A549 (cell line): ENCODE measurements at regions not wholly inside any gene's neighbourhood (a gene's known extent, or its start where the extent isn't known, plus 50 kb on each side); places are given as distances from the start of the nearest gene placed in this dataset.

Source experiments
- ATAC-seq, 2 experiments: fragments of 200-7000 bp in 1 of 2; fragments of >200 bp in 1 of 2; cut with Nextera tagmentation in 1 of 2; cut with Tn5 transposase in 1 of 2; 3 replicates each; pipeline versions ENCODE4 v1.8.0 to v1.9.1; 2018 to 2020; ENCODE audit warnings: mild to moderate bottlenecking in 1 of 2, moderate library complexity in 1 of 2
- CTCF ChIA-PET: fragments of 300-600 bp; sonication (Branson Sonifier 250); formaldehyde crosslinking; extraction: SDS; loops from one replicate; lab custom pipeline; 2021; ENCODE audit warnings: antibody characterized with exemption, inconsistent platforms; lab: Yijun Ruan, JAX
- POLR2A ChIA-PET: fragments of 350-600 bp; formaldehyde crosslinking; extraction: SDS; loops from one replicate; lab custom pipeline; 2021; ENCODE audit warnings: antibody characterized with exemption, inconsistent platforms; lab: Yijun Ruan, JAX
- DNase-seq, 2 experiments: peaks; one replicate each; pipeline versions ENCODE4 v3.0.0 to v3.0.0-alpha.2; 2011 to 2016; ENCODE audit warnings: low read depth in 1 of 2, low spot score in 1 of 2
- FAIRE-seq: peaks from 2 replicates; lab custom pipeline; 2011; peaks lifted over from hg19 to GRCh38; lab: Jason Lieb, UNC
- H3K27ac ChIP-seq, 2 experiments: fragments of >200 bp; sonication (Bioruptor Twin); formaldehyde crosslinking; 3 replicates each; pipeline ENCODE4 v1.5.1; 2016 to 2017
- H3K4me1 ChIP-seq: fragments of >200 bp; sonication (Bioruptor Twin); formaldehyde crosslinking; 3 replicates; pipeline ENCODE4 v1.6.1; 2016
- H3K4me2 ChIP-seq: fragments of >200 bp; sonication (Bioruptor Twin); formaldehyde crosslinking; 3 replicates; pipeline ENCODE4 v1.6.1; 2016
- H3K4me3 ChIP-seq: fragments of >200 bp; sonication (Bioruptor Twin); formaldehyde crosslinking; 3 replicates; pipeline ENCODE4 v1.5.1; 2016
- H3K9me3 ChIP-seq: fragments of >200 bp; sonication (Bioruptor Twin); formaldehyde crosslinking; 3 replicates; pipeline ENCODE4 v1.6.1; 2016
- CBX8 ChIP-seq: fragments of 200-600 bp; sonication (generic); IDR thresholded peaks from 2 replicates; pipeline ENCODE4 v1.6.1; 2016
- CEBPB ChIP-seq, 2 experiments: fragments of >200 bp in 1 of 2; sonication (Bioruptor Twin) in 1 of 2; formaldehyde crosslinking in 1 of 2; IDR thresholded peaks; 2 replicates each; pipeline ENCODE4 v1.6.1; 2012 to 2016
- CHD4 ChIP-seq: fragments of 200-600 bp; sonication (generic); IDR thresholded peaks from 2 replicates; pipeline ENCODE4 v1.6.1; 2016; ENCODE audit warnings: antibody characterized with exemption, mild to moderate bottlenecking, borderline replicate concordance
- EHMT2 ChIP-seq: fragments of 200-600 bp; sonication (generic); IDR thresholded peaks from 2 replicates; pipeline ENCODE4 v1.6.1; 2016; ENCODE audit warnings: antibody characterized with exemption, low read depth, mild to moderate bottlenecking, moderate library complexity
- EP300 ChIP-seq, 2 experiments: fragments of >200 bp; sonication (Bioruptor Twin); formaldehyde crosslinking; IDR thresholded peaks; 2 replicates in 1 of 2; 3 replicates in 1 of 2; pipeline ENCODE4 v1.6.1; 2016 to 2017
- ESRRA ChIP-seq: fragments of 150-350 bp; IDR thresholded peaks from 2 replicates; pipeline ENCODE4 v1.6.1; 2014; ENCODE audit warnings: mild to moderate bottlenecking, low read length, borderline replicate concordance
- GATA3 ChIP-seq: IDR thresholded peaks from 2 replicates; pipeline ENCODE4 v1.6.1; 2012; ENCODE audit warnings: borderline replicate concordance
- HDAC2 ChIP-seq: fragments of 200-600 bp; sonication (generic); IDR thresholded peaks from 2 replicates; pipeline ENCODE4 v1.6.1; 2016
- HOXB5 ChIP-seq: fragments of 250-450 bp; sonication (Bioruptor Pico); IDR thresholded peaks from 2 replicates; pipeline ENCODE4 v1.5.0; 2020; ENCODE audit warnings: mild to moderate bottlenecking, moderate library complexity
- KDM5A ChIP-seq: fragments of 200-600 bp; sonication (generic); IDR thresholded peaks from 2 replicates; pipeline ENCODE4 v1.6.1; 2016; ENCODE audit warnings: antibody characterized with exemption, mild to moderate bottlenecking
- MAFK ChIP-seq: fragments of 450-650 bp; IDR thresholded peaks from 2 replicates; pipeline ENCODE4 v1.6.1; 2014; ENCODE audit not compliant: partially characterized antibody
- NR3C1 ChIP-seq: fragments of >200 bp; sonication (Bioruptor Twin); formaldehyde crosslinking; IDR thresholded peaks from 3 replicates; pipeline ENCODE4 v1.6.1; 2017
- RAD21 ChIP-seq, 2 experiments: fragments of >200 bp in 1 of 2; sonication (Bioruptor Twin) in 1 of 2; formaldehyde crosslinking in 1 of 2; IDR thresholded peaks in 1 of 2; conservative IDR thresholded peaks in 1 of 2; 2 replicates in 1 of 2; 3 replicates in 1 of 2; pipeline ENCODE4 v1.6.1; 2012 to 2018; ENCODE audit warnings: inconsistent platforms in 1 of 2
- RARB ChIP-seq: fragments of 250-450 bp; sonication (Bioruptor Pico); IDR thresholded peaks from 2 replicates; pipeline ENCODE4 v1.8.0; 2021; ENCODE audit warnings: mild to moderate bottlenecking, moderate library complexity
- RCOR1 ChIP-seq: fragments of 150-350 bp; IDR thresholded peaks from 2 replicates; pipeline ENCODE4 v1.6.1; 2014; ENCODE audit warnings: antibody characterized with exemption, low read length, low read depth
- RFX5 ChIP-seq: fragments of 450-650 bp; IDR thresholded peaks from 2 replicates; pipeline ENCODE4 v1.7.1; 2014; ENCODE audit warnings: antibody characterized with exemption, mild to moderate bottlenecking, moderate library complexity
- SMC3 ChIP-seq: fragments of >200 bp; sonication (Bioruptor Twin); formaldehyde crosslinking; IDR thresholded peaks from 3 replicates; pipeline ENCODE4 v1.6.1; 2018; ENCODE audit warnings: inconsistent platforms
- TP53 ChIP-seq: fragments of 250-450 bp; sonication (Bioruptor Pico); IDR thresholded peaks from 2 replicates; pipeline ENCODE4 v1.5.0; 2021; ENCODE audit warnings: mild to moderate bottlenecking, moderate library complexity
- USF2 ChIP-seq: fragments of 450-650 bp; IDR thresholded peaks from 2 replicates; pipeline ENCODE4 v1.6.1; 2014; ENCODE audit warnings: antibody characterized with exemption
- ZFP36 ChIP-seq: fragments of 450-650 bp; IDR thresholded peaks from 2 replicates; pipeline ENCODE4 v1.6.1; 2014; ENCODE audit warnings: borderline replicate concordance; ENCODE audit not compliant: partially characterized antibody
- WGBS: methylation state at CpG from one replicate; pipeline ENCODE4 v1.1.6; 2017; ENCODE audit errors: missing lambda C conversion rate; 5-methylcytosine and 5-hydroxymethylcytosine counted together
- TF ChIP-seq, protein P1 (sequence below): fragments of 200-600 bp; sonication (generic); IDR thresholded peaks from 2 replicates; pipeline ENCODE4 v1.6.1; 2016; ENCODE audit warnings: antibody characterized with exemption, mild to moderate bottlenecking, moderate library complexity
- TF ChIP-seq, protein P2 (sequence below): IDR thresholded peaks from 2 replicates; pipeline ENCODE4 v1.6.1; 2012

GRCh38 chr7:49060743-49061142, 136.4 kb downstream of the CDC14C start:
- H3K9me3 ChIP-seq: no peaks in the 10 kb centered on the region
- CTCF ChIA-PET: no interaction called here
- no peak overlapping the region for H3K27ac ChIP-seq
- DNase-seq: no peak
- POLR2A ChIA-PET: no interaction called here
- H3K4me2 ChIP-seq: no peak overlapping the region
- no peak for FAIRE-seq
- no peak overlapping the region for H3K4me3 ChIP-seq
- no peaks in the 10 kb centered on the region for H3K4me1 ChIP-seq
- ATAC-seq: no peak
- TF ChIP-seq, protein P1, sequence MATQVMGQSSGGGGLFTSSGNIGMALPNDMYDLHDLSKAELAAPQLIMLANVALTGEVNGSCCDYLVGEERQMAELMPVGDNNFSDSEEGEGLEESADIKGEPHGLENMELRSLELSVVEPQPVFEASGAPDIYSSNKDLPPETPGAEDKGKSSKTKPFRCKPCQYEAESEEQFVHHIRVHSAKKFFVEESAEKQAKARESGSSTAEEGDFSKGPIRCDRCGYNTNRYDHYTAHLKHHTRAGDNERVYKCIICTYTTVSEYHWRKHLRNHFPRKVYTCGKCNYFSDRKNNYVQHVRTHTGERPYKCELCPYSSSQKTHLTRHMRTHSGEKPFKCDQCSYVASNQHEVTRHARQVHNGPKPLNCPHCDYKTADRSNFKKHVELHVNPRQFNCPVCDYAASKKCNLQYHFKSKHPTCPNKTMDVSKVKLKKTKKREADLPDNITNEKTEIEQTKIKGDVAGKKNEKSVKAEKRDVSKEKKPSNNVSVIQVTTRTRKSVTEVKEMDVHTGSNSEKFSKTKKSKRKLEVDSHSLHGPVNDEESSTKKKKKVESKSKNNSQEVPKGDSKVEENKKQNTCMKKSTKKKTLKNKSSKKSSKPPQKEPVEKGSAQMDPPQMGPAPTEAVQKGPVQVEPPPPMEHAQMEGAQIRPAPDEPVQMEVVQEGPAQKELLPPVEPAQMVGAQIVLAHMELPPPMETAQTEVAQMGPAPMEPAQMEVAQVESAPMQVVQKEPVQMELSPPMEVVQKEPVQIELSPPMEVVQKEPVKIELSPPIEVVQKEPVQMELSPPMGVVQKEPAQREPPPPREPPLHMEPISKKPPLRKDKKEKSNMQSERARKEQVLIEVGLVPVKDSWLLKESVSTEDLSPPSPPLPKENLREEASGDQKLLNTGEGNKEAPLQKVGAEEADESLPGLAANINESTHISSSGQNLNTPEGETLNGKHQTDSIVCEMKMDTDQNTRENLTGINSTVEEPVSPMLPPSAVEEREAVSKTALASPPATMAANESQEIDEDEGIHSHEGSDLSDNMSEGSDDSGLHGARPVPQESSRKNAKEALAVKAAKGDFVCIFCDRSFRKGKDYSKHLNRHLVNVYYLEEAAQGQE: no peak
- TF ChIP-seq KDM5A: no peak
- TF ChIP-seq RCOR1: no peak
- no peak for TF ChIP-seq GATA3
- no peak for TF ChIP-seq CBX8
- no peak for TF ChIP-seq MAFK
- no peak for TF ChIP-seq HDAC2
- TF ChIP-seq EHMT2: no peak
- no peak for TF ChIP-seq RARB (CRISPR knock-in tag)
- TF ChIP-seq SMC3: no peak
- no peak for TF ChIP-seq ESRRA
- no peak for TF ChIP-seq RFX5
- no peak for TF ChIP-seq TP53 (CRISPR knock-in tag)
- no peak for TF ChIP-seq HOXB5
- TF ChIP-seq CHD4: no peak
- TF ChIP-seq RAD21 (conservative IDR thresholded peaks at IDR 0.05 in 1 of 2, IDR thresholded peaks at IDR 0.05 in 1 of 2): no peak
- TF ChIP-seq ZFP36: no peak
- TF ChIP-seq CEBPB (IDR thresholded peaks at IDR 0.05): no peak
- WGBS: 3% methylated on average over 3 of the region's 3 CpGs

GRCh38 chr7:49074538-49074937, 150.2 kb downstream of the CDC14C start:
- Histone ChIP-seq H3K4me1 (no peaks in the 10 kb centered on the region), H3K4me3 (no peak overlapping the region), H3K9me3 (no peaks in the 10 kb centered on the region), H3K4me2 (no peak overlapping the region), H3K27ac (no peak overlapping the region)
- WGBS: 7% methylated on average over 2 of the region's 2 CpGs
- no peak for DNase-seq
- no peak for ATAC-seq
- POLR2A ChIA-PET: no interaction called here
- CTCF ChIA-PET: no interaction called here
- no peak for FAIRE-seq
- TF ChIP-seq USF2 (no peak), EP300 (IDR thresholded peaks at IDR 0.05) (no peak), NR3C1 (no peak)
- TF ChIP-seq, protein P2, sequence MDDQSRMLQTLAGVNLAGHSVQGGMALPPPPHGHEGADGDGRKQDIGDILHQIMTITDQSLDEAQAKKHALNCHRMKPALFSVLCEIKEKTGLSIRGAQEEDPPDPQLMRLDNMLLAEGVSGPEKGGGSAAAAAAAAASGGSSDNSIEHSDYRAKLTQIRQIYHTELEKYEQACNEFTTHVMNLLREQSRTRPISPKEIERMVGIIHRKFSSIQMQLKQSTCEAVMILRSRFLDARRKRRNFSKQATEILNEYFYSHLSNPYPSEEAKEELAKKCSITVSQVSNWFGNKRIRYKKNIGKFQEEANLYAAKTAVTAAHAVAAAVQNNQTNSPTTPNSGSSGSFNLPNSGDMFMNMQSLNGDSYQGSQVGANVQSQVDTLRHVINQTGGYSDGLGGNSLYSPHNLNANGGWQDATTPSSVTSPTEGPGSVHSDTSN: no peak
